ENCODE measurements at regions not wholly inside any gene's neighbourhood (a gene's known extent, or its start where the extent isn't known, plus 50 kb on each side); places are given as distances from the start of the nearest gene placed in this dataset.

DNA sequence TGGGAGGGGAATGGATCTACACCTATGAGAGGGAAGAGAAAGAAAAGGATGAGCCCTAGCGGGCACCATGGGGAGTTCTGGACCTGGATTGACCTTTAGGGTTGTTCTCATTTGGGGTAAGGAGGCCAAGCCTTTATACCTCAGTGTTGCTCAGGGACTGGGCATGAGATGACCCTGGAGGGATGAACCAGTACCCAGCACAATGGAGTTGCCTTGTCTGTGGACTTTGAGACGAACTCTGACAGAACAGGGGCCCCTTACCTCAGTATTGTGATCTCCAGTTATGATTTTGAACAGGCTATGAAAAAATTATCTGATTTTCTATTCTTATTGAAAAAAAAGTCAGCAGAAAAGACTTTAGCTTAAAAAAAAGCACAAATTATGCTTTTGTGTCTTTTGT lies 88.6 kb downstream of the FOXA2 start:
- DNase-seq (ENCODE audit: low spot score), result no peak
- Mint-ChIP-seq H3K27me3 (ENCODE audit: low read depth) (no peaks in the 10 kb centered on the region), H3K9me3 (ENCODE audit: low read depth) (peaks cover 2% of the 10 kb centered on the region), H3K4me3 (ENCODE audit: unreplicated experiment) (no peak overlapping the region), H3K36me3 (ENCODE audit: low read depth) (no peaks in the 10 kb centered on the region), H3K4me1 (ENCODE audit: low read depth) (no peaks in the 10 kb centered on the region), H3K27ac (ENCODE audit: unreplicated experiment) (no peak overlapping the region)
- TF ChIP-seq CTCF (IDR thresholded peaks at IDR 0.05), result no peak

GRCh38 chr20:22495172-22495571 lies 89.2 kb downstream of the FOXA2 start:
- H3K9me3 Mint-ChIP-seq (ENCODE audit: low read depth), result peaks cover 2% of the 10 kb centered on the region
- H3K4me1 Mint-ChIP-seq (ENCODE audit: low read depth), result no peaks in the 10 kb centered on the region
- no peak for DNase-seq (ENCODE audit: low spot score)
- no peak overlapping the region for H3K27ac Mint-ChIP-seq (ENCODE audit: unreplicated experiment)
- no peak for TF ChIP-seq CTCF (IDR thresholded peaks at IDR 0.05)
- no peaks in the 10 kb centered on the region for H3K27me3 Mint-ChIP-seq (ENCODE audit: low read depth)
- H3K4me3 Mint-ChIP-seq (ENCODE audit: unreplicated experiment), result no peak overlapping the region
- H3K36me3 Mint-ChIP-seq (ENCODE audit: low read depth), result no peaks in the 10 kb centered on the region

DNA sequence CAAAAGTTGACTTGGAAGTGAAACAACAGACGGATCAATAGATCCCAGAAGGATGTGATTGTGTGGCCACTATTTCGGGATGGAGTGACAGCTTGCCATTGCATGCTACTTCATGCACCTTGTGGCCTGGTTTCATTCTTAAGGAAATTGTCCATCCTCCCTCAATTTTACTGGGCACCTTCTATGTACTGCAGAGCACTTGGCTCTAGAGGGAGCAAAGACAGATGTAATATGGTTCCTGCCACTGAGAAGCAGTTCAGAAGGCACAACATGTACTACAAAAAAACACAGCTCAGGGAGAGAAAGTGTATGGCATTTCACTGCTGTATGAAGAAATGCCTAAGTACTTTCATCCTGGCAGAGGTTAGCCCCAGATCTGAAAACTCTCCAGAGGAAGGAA lies 91.9 kb downstream of the FOXA2 start:
- Mint-ChIP-seq H3K36me3 (ENCODE audit: low read depth) (no peaks in the 10 kb centered on the region), H3K4me3 (ENCODE audit: unreplicated experiment) (no peak overlapping the region), H3K27me3 (ENCODE audit: low read depth) (no peaks in the 10 kb centered on the region), H3K27ac (ENCODE audit: unreplicated experiment) (no peak overlapping the region), H3K4me1 (ENCODE audit: low read depth) (no peaks in the 10 kb centered on the region), H3K9me3 (ENCODE audit: low read depth) (no peaks in the 10 kb centered on the region)
- TF ChIP-seq CTCF (IDR thresholded peaks at IDR 0.05), result no peak
- no peak for DNase-seq (ENCODE audit: low spot score)

GRCh38 chr20:22491194-22491505 lies 93.2 kb downstream of the FOXA2 start:
- DNase-seq (ENCODE audit: low spot score), result no peak
- no peak overlapping the region for H3K4me3 Mint-ChIP-seq (ENCODE audit: unreplicated experiment)
- no peak for TF ChIP-seq CTCF (IDR thresholded peaks at IDR 0.05)
- H3K27me3 Mint-ChIP-seq (ENCODE audit: low read depth), result no peaks in the 10 kb centered on the region
- H3K9me3 Mint-ChIP-seq (ENCODE audit: low read depth), result no peaks in the 10 kb centered on the region
- H3K4me1 Mint-ChIP-seq (ENCODE audit: low read depth), result no peaks in the 10 kb centered on the region
- no peak overlapping the region for H3K27ac Mint-ChIP-seq (ENCODE audit: unreplicated experiment)
- H3K36me3 Mint-ChIP-seq (ENCODE audit: low read depth), result no peaks in the 10 kb centered on the region

DNA sequence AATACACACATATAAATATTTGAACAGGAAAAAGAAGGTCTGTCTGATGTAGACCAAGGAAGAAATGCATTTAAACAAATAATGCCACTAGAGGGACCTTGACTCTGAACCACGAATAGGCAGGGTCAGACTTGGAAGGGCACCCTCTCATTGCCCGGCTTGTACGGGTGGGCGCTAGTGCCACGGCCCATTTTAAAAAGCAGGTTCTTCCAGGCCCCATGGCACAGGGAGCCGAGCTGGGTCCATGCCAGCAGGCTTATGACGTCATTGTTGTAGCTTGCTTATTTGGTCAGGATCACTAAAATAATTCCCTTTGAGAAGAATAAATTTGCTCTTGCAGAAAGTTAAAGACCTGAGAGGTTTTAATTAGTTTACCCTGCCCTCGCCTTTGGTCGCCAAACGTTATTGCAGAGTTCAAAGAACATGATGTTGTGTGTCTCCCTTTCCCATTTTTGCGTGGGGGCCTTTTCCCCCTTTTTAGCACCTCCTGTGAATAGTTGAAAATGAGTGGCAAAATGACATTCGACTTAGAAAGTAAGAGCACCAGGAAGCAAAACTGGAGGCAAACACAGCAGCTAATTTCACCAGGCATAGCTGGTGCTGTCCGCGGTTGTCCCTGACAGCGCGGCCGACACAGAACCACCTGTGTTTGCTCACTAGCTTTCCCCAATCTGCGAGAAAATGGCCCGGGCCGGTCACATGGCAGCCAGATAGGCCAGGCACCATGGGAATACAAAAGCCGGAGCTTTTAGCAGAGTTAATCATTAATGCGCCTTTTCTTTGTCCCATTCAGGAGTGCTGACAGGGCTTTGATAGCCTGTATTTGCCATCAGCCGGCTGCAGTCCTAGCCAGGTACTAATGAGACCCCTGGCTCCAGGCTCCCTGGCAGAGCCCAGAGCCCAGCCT lies 93.8 kb downstream of the FOXA2 start:
- Mint-ChIP-seq H3K4me1 (ENCODE audit: low read depth) (no peaks in the 10 kb centered on the region), H3K4me3 (ENCODE audit: unreplicated experiment) (no peak overlapping the region), H3K36me3 (ENCODE audit: low read depth) (no peaks in the 10 kb centered on the region), H3K27me3 (ENCODE audit: low read depth) (no peaks in the 10 kb centered on the region), H3K27ac (ENCODE audit: unreplicated experiment) (no peak overlapping the region), H3K9me3 (ENCODE audit: low read depth) (no peaks in the 10 kb centered on the region)
- TF ChIP-seq CTCF (IDR thresholded peaks at IDR 0.05), result no peak
- DNase-seq (ENCODE audit: low spot score), result no peak
